ENCODE measurements at regions not wholly inside any gene's neighbourhood (a gene's known extent, or its start where the extent isn't known, plus 50 kb on each side); places are given as distances from the start of the nearest gene placed in this dataset.

- no peaks in the 10 kb centered on the region for H3K4me1 Mint-ChIP-seq (ENCODE audit: low read depth, unreplicated experiment)
Observed at GRCh38 chr12:84624601-84625000, 288.0 kb downstream of the SLC6A15 start.

GRCh38 chr12:84619053-84619571, 293.5 kb downstream of the SLC6A15 start:
- H3K4me1 Mint-ChIP-seq (ENCODE audit: low read depth, unreplicated experiment): no peaks in the 10 kb centered on the region
- H3K4me3 Mint-ChIP-seq (ENCODE audit: low read depth, unreplicated experiment): no peak overlapping the region
- BruUV-seq (replicated peaks): no TSS peak
- CTCF ChIA-PET: no interaction called here
- intact Hi-C loops (cut with micrococcal nuclease; ENCODE audit: unreplicated experiment): loop anchor here (2.0 kb wide), 1 partner anchor 110 kb away; no protein-coding TSS in a partner anchor
- no peaks in the 10 kb centered on the region for H3K9me3 Mint-ChIP-seq (ENCODE audit: low read depth, unreplicated experiment)
- no peak overlapping the region for H3K27ac Mint-ChIP-seq (ENCODE audit: unreplicated experiment)
- no peak for DNase-seq
- no peaks in the 10 kb centered on the region for H3K36me3 Mint-ChIP-seq (ENCODE audit: insufficient read depth, unreplicated experiment)
- no peak for TF ChIP-seq CTCF (IDR thresholded peaks at IDR 0.05; ENCODE audit: unreplicated experiment)
- H3K27me3 Mint-ChIP-seq (ENCODE audit: unreplicated experiment): no peaks in the 10 kb centered on the region

More at GRCh38 chr12:84624601-84625000, 288.0 kb downstream of the SLC6A15 start:
- no peak for TF ChIP-seq CTCF (IDR thresholded peaks at IDR 0.05; ENCODE audit: unreplicated experiment)
- Mint-ChIP-seq H3K27me3 (ENCODE audit: unreplicated experiment) (no peaks in the 10 kb centered on the region), H3K4me3 (ENCODE audit: low read depth, unreplicated experiment) (no peak overlapping the region), H3K9me3 (ENCODE audit: low read depth, unreplicated experiment) (no peaks in the 10 kb centered on the region), H3K27ac (ENCODE audit: unreplicated experiment) (no peak overlapping the region), H3K36me3 (ENCODE audit: insufficient read depth, unreplicated experiment) (no peaks in the 10 kb centered on the region)
- CTCF ChIA-PET: no interaction called here
- intact Hi-C loops (cut with micrococcal nuclease; ENCODE audit: unreplicated experiment): no loop called here
- DNase-seq: no peak
- no TSS peak for BruUV-seq (replicated peaks)

- H3K27me3 Mint-ChIP-seq (ENCODE audit: unreplicated experiment): no peaks in the 10 kb centered on the region
- H3K27ac Mint-ChIP-seq (ENCODE audit: unreplicated experiment): no peak overlapping the region
- intact Hi-C loops (cut with micrococcal nuclease; ENCODE audit: unreplicated experiment): no loop called here
- no peak for DNase-seq
- no peaks in the 10 kb centered on the region for H3K4me1 Mint-ChIP-seq (ENCODE audit: low read depth, unreplicated experiment)
- no peaks in the 10 kb centered on the region for H3K36me3 Mint-ChIP-seq (ENCODE audit: insufficient read depth, unreplicated experiment)
- H3K4me3 Mint-ChIP-seq (ENCODE audit: low read depth, unreplicated experiment): no peak overlapping the region
- TF ChIP-seq CTCF (IDR thresholded peaks at IDR 0.05; ENCODE audit: unreplicated experiment): no peak
- CTCF ChIA-PET: no interaction called here
- BruUV-seq (replicated peaks): no TSS peak
- no peaks in the 10 kb centered on the region for H3K9me3 Mint-ChIP-seq (ENCODE audit: low read depth, unreplicated experiment)
Observed at GRCh38 chr12:84607170-84607819, 305.3 kb downstream of the SLC6A15 start.

- no TSS peak for BruUV-seq (replicated peaks)
- TF ChIP-seq CTCF (IDR thresholded peaks at IDR 0.05; ENCODE audit: unreplicated experiment): no peak
- H3K9me3 Mint-ChIP-seq (ENCODE audit: low read depth, unreplicated experiment): no peaks in the 10 kb centered on the region
- intact Hi-C loops (cut with micrococcal nuclease; ENCODE audit: unreplicated experiment): no loop called here
- H3K4me3 Mint-ChIP-seq (ENCODE audit: low read depth, unreplicated experiment): no peak overlapping the region
- no peak overlapping the region for H3K27ac Mint-ChIP-seq (ENCODE audit: unreplicated experiment)
- no peak for DNase-seq
- CTCF ChIA-PET: no interaction called here
- H3K27me3 Mint-ChIP-seq (ENCODE audit: unreplicated experiment): no peaks in the 10 kb centered on the region
- H3K4me1 Mint-ChIP-seq (ENCODE audit: low read depth, unreplicated experiment): peaks cover 10% of the 10 kb centered on the region
- H3K36me3 Mint-ChIP-seq (ENCODE audit: insufficient read depth, unreplicated experiment): no peaks in the 10 kb centered on the region
Observed at GRCh38 chr12:84605983-84606382, 306.6 kb downstream of the SLC6A15 start.
